Activated naive CD8-positive, alpha-beta T cell treated with anti-CD3 and anti-CD28 coated beads for 36 hours (primary cell): ENCODE measurements at regions not wholly inside any gene's neighbourhood (a gene's known extent, or its start where the extent isn't known, plus 50 kb on each side); places are given as distances from the start of the nearest gene placed in this dataset.

Source experiments
- DNase-seq: peaks from one replicate; pipeline ENCODE4 v3.0.0; 2021
- H3K27ac Mint-ChIP-seq: one replicate; pipeline ENCODE4 v1.8.0; 2022; ENCODE audit warnings: mild to moderate bottlenecking, moderate library complexity, mixed read lengths
- H3K27me3 Mint-ChIP-seq: one replicate; pipeline ENCODE4 v1.8.0; 2022; ENCODE audit warnings: mild to moderate bottlenecking, mixed read lengths
- H3K36me3 Mint-ChIP-seq: one replicate; pipeline ENCODE4 v1.8.0; 2021; ENCODE audit warnings: mild to moderate bottlenecking, mixed read lengths
- H3K4me1 Mint-ChIP-seq: one replicate; pipeline ENCODE4 v1.8.0; 2021; ENCODE audit warnings: mixed read lengths
- H3K4me3 Mint-ChIP-seq: one replicate; pipeline ENCODE4 v1.8.0; 2022; ENCODE audit warnings: mild to moderate bottlenecking, moderate library complexity, mixed read lengths
- H3K9me3 Mint-ChIP-seq: one replicate; pipeline ENCODE4 v1.8.0; 2022; ENCODE audit warnings: mixed read lengths

DNA sequence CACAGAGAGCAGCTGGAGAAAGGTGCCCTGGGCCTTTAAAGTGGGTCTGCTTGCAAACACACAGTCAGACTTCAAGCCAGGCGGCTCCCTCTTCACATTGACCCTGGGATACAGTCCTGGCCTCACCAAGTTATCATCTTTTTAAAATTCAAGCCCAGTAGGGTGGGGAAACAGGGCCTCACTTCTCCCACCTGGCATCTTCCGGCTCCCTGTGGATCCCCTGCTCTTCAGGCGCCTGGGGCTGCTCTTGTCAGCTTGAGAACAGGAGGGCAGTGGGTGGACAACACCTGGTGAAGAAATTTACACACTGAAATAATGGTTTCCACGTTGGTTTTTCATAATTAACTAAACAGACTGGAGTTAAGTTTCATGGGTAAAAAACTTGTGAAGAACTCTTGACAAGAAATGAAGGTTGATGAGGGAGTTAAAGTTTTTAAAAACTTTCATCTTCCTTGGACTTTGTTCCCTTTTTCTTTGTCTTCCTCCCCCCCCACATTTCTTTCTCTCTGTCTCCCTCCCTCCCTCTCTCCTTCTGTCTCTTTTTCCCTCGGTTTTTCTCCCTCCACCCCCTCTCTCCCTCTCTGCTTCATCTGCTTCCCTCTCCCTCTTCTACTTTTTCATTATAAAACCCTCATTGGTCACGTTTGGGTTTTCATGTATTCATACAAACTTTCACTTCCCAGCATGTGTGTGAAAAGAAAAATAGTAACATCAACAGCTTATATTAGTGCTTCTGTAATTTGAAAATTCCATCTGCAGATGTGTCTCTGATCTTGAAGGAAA, 219.6 kb downstream of the DMRT2 start:
- no peak overlapping the region for H3K4me3 Mint-ChIP-seq
- H3K36me3 Mint-ChIP-seq = no peaks in the 10 kb centered on the region
- H3K27ac Mint-ChIP-seq = no peak overlapping the region
- peaks cover 3% of the 10 kb centered on the region for H3K27me3 Mint-ChIP-seq
- H3K4me1 Mint-ChIP-seq = no peaks in the 10 kb centered on the region
- DNase-seq = no peak
- H3K9me3 Mint-ChIP-seq = no peaks in the 10 kb centered on the region

DNA sequence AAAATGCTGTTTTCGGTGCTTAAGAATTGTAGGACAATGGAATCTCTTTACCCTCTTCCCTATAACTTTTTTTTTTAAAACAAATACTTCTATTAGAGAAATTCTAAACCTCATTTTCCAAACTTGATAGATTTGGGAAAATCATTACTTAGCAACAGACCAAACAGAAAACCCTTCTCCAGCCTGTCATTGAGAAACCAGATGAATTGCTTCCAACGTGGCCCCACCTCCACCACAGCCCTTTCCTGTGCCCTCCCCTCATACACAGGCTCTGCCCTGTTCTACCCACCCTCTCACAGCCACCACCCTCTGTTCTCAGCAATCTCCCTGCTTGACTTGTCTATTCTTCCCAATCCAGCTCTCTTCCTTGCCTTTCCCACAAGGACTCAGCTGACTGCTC, 221.2 kb downstream of the DMRT2 start:
- Mint-ChIP-seq H3K4me3 (no peak overlapping the region), H3K4me1 (no peaks in the 10 kb centered on the region), H3K9me3 (no peaks in the 10 kb centered on the region), H3K27ac (no peak overlapping the region), H3K27me3 (peaks cover 3% of the 10 kb centered on the region), H3K36me3 (no peaks in the 10 kb centered on the region)
- no peak for DNase-seq

DNA sequence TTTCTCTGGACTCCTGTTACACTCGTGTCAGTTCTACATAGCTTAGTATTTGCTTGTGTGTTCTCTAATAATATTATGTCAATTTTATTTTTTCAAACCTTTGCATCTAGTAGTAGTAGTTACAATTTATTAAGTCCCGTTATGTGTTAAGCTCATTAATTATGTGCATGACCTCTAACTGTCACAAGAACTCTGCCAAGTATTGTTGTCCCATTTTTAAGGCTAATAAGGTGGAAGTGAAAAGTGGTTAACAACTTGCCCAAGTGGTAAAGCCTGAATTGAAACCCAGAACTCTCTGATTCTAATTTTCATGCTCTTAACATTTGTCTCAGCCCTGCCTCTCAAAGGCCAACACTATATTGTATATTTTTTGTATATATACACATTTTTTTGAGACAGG, 221.6 kb downstream of the DMRT2 start:
- Mint-ChIP-seq H3K4me1 (no peaks in the 10 kb centered on the region), H3K36me3 (no peaks in the 10 kb centered on the region), H3K4me3 (no peak overlapping the region), H3K27me3 (peaks cover 3% of the 10 kb centered on the region), H3K9me3 (no peaks in the 10 kb centered on the region), H3K27ac (no peak overlapping the region)
- no peak for DNase-seq

DNA sequence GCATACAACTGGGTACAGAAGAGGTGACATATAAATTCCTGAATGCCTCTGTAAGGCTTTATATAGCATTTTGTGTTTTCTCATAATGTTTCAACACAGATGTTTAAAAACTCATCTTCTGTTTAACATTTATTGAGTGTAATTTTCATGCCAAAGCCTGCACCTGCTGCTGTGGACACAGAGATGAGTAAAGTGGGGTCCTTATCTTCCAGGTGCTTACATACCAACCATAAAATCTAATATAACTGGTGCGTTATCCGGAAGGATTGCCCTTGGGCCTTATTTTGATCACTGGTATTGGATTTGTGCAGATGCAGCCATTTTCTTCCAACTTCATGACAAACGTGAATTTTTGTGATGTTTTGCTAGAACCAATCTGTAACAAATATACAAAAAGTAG, 222.3 kb downstream of the DMRT2 start:
- Mint-ChIP-seq H3K27me3 (peaks cover under 1% of the 10 kb centered on the region), H3K27ac (no peak overlapping the region), H3K4me1 (no peaks in the 10 kb centered on the region), H3K9me3 (no peaks in the 10 kb centered on the region), H3K36me3 (no peaks in the 10 kb centered on the region), H3K4me3 (no peak overlapping the region)
- DNase-seq = no peak

DNA sequence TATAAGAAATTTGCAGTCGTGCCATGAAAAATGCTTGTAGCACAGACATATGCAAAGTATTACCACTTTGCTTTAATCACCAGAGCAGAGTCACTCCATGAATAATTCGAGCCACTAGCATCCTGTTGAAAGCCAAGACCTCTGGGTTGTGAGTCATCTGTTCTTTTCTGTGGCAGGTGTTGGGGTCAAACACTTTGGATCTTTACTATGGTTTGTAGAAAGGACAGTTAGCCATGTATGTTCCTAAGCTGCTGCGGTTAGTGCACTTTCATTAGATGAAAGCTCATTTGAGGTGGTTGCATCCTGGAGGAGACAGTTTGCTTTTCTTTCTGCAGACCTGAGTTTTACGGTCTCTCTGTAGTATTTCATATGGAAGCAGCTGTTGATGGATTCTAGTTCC, 223.7 kb downstream of the DMRT2 start:
- no peak for DNase-seq
- Mint-ChIP-seq H3K27me3 (no peaks in the 10 kb centered on the region), H3K9me3 (no peaks in the 10 kb centered on the region), H3K27ac (no peak overlapping the region), H3K36me3 (no peaks in the 10 kb centered on the region), H3K4me3 (no peak overlapping the region), H3K4me1 (no peaks in the 10 kb centered on the region)

DNA sequence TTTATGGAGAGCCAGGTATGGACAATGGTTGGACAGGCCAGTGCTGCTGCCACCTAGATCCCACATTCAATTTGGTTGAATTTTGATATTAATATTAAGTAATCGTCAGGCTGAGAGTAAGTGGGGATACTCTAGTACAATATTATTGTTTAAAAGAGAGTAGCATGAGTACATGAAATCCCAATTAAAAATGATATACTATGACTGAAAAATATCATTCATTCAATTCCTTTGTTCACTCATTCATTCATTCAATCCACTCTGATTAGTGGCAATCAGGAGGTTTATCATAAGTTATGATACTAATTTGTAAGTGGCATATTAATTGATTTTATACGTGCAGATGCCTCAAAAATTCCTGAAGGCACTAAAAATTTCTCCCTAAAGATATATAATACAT, 224.2 kb downstream of the DMRT2 start:
- no peak overlapping the region for H3K4me3 Mint-ChIP-seq
- DNase-seq = no peak
- no peaks in the 10 kb centered on the region for H3K9me3 Mint-ChIP-seq
- H3K27me3 Mint-ChIP-seq = no peaks in the 10 kb centered on the region
- no peaks in the 10 kb centered on the region for H3K4me1 Mint-ChIP-seq
- H3K27ac Mint-ChIP-seq = no peak overlapping the region
- no peaks in the 10 kb centered on the region for H3K36me3 Mint-ChIP-seq

DNA sequence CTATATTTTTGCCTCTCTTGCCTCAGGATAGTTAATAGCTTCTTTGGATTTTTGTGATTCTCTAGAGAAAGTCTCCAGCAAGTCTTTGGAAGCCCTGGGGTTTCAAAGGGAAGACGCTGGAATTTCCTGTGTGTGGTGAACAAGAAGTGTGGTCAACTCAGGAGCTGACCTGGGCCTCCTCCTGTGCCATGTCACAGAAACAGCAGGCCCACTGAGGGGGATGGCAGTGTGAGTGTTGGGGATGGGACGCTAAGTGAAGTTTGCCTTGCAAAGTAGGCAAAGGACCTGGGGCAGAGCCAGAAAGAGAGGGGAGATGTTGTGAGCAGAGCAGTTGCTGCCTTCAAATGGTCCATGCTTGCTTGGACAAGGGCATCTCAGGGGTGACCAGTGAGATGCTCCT, 226.3 kb downstream of the DMRT2 start:
- Mint-ChIP-seq H3K27me3 (no peaks in the 10 kb centered on the region), H3K4me3 (no peak overlapping the region), H3K9me3 (no peaks in the 10 kb centered on the region), H3K36me3 (no peaks in the 10 kb centered on the region), H3K27ac (no peak overlapping the region), H3K4me1 (no peaks in the 10 kb centered on the region)
- no peak for DNase-seq

DNA sequence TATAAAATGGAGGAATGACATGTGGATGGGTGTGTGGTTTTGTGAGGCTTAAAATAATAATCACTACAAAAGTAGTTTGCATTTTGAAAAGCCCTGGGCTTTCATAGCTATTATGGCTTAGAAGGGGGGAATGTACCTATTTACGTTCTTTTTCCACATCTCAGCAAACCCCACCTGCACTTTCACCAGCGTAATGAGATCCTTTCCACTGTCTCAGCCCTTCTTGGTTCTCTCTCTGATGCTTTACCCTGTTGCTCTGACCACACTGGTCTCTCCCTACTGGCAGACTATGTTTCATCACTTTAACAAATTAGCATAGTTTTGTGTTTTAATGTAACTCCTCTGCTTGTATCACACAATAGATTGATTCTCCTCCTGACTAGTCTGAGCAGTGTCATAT, 234.6 kb downstream of the DMRT2 start:
- DNase-seq = no peak
- Mint-ChIP-seq H3K27ac (no peak overlapping the region), H3K4me3 (no peak overlapping the region), H3K4me1 (no peaks in the 10 kb centered on the region), H3K36me3 (no peaks in the 10 kb centered on the region), H3K27me3 (peaks cover 7% of the 10 kb centered on the region), H3K9me3 (peaks cover 1% of the 10 kb centered on the region)

DNA sequence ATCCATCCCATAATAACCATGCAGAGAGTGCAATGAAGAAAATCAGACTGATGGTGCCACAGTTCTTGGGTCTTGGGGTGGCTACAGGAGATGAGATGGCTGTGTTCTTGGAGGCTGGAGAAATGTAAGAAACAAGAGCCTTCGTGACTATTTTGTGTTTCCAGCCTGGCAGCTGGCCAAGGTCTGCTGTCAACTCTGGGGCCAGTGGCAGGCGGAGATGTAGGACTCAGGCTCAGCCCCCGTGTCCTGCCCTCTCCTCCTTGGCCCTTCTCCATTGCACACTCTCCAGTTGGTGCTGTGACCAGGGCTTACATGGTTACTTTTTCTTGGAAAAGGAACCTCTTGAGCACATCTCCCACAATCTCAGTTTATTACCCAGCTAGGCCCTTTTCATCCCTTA, 235.4 kb downstream of the DMRT2 start:
- H3K27ac Mint-ChIP-seq = no peak overlapping the region
- no peak for DNase-seq
- no peaks in the 10 kb centered on the region for H3K36me3 Mint-ChIP-seq
- peaks cover 1% of the 10 kb centered on the region for H3K9me3 Mint-ChIP-seq
- no peak overlapping the region for H3K4me3 Mint-ChIP-seq
- H3K27me3 Mint-ChIP-seq = peaks cover 7% of the 10 kb centered on the region
- no peaks in the 10 kb centered on the region for H3K4me1 Mint-ChIP-seq

DNA sequence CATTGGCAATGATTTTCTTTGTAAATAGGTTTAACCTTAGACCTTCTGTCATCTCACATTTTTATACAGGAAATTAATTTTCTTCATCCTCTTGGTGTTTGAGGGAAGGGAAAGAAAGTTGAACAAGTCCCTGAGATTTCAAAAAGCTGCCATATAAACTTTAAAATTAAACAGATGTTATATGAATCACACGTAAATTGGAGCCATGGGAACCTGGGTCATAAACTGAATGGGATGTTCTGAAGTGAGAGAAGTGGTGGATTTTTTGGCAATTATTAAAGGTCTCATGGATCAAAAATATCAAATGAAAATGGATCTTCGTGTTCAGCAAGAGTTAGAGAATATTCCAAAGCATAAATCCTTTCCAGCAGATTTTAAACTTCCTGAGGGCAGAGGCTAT, 242.2 kb downstream of the DMRT2 start:
- H3K4me1 Mint-ChIP-seq = no peaks in the 10 kb centered on the region

DNA sequence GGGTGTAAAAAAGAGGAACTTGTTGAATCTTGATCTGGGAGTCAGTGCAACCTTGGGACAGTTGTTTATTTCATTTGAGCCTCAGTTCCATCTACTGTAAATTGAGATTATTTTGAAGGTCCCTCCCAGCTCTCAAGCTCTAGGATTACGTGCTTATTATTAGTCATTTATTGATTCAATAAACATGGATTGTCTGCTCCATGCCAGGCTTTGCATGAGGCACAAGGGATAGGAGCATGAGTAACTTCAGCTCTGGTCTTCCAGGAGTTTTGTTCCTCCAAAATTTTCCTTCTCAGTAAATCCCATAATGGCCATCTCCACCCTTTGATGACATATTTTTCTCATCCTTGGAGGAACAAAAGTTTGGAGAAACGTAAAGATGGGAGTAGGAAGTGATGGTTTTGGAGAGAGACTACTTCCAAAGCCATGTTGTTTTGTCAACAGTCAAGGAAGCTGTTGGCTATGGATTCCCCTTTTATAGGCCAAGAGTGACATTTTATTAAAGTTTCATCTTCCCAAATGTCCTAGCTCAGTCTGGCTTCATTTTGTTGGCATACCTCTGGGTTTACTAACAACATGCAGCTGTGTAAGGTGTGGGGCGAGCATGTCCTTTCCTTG, 244.6 kb downstream of the DMRT2 start:
- Mint-ChIP-seq H3K27me3 (peaks cover 8% of the 10 kb centered on the region), H3K36me3 (no peaks in the 10 kb centered on the region), H3K27ac (no peak overlapping the region), H3K9me3 (no peaks in the 10 kb centered on the region), H3K4me1 (no peaks in the 10 kb centered on the region), H3K4me3 (no peak overlapping the region)
- no peak for DNase-seq

More for the DNA sequence above, 242.2 kb downstream of the DMRT2 start:
- Mint-ChIP-seq H3K9me3 (no peaks in the 10 kb centered on the region), H3K36me3 (no peaks in the 10 kb centered on the region), H3K27me3 (peaks cover 5% of the 10 kb centered on the region), H3K4me3 (no peak overlapping the region), H3K27ac (no peak overlapping the region)
- no peak for DNase-seq

DNA sequence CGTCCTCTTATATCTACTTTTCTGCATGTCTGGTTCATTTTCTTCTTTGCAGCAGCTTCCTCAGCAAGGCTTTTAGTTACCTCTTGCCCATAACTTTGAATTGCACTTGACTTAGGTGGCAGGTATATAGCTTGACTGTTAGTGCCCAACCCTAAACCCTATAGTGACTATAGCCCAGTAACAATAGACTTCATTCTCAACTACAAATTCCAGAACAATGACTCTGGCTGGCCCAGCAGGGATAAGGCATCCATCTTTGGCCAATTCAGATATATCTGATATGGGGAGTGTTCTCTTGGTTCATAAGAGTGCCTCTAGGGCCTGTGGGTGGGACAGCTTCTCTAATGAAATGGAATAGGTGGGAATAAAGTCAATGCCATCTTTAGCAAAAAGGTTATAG, 246.2 kb downstream of the DMRT2 start:
- Mint-ChIP-seq H3K36me3 (no peaks in the 10 kb centered on the region), H3K4me3 (no peak overlapping the region), H3K9me3 (no peaks in the 10 kb centered on the region), H3K4me1 (no peaks in the 10 kb centered on the region), H3K27me3 (peaks cover 3% of the 10 kb centered on the region), H3K27ac (no peak overlapping the region)
- DNase-seq = no peak

DNA sequence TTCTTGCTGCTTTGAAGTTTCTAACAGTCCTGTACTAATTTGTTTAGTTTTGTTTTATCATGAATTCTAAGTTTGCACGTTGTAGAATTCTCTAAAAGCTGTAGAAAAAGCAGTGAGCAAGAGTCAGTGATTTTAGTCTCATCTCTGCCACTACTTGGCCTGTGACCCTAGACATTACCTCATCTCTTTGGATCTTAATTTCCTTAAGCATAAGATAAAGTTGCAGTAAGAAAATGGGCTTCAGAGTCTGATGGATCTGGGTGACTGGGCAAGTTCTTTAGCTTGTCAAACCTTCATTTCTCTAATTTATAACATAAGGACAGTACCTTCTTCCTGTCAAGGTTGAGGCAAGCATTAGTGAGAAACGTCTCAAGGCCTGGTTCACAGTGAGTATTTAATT, 247.9 kb downstream of the DMRT2 start:
- H3K4me3 Mint-ChIP-seq = no peak overlapping the region
- no peaks in the 10 kb centered on the region for H3K9me3 Mint-ChIP-seq
- DNase-seq = no peak
- H3K27ac Mint-ChIP-seq = no peak overlapping the region
- H3K36me3 Mint-ChIP-seq = no peaks in the 10 kb centered on the region
- no peaks in the 10 kb centered on the region for H3K4me1 Mint-ChIP-seq
- peaks cover 3% of the 10 kb centered on the region for H3K27me3 Mint-ChIP-seq

DNA sequence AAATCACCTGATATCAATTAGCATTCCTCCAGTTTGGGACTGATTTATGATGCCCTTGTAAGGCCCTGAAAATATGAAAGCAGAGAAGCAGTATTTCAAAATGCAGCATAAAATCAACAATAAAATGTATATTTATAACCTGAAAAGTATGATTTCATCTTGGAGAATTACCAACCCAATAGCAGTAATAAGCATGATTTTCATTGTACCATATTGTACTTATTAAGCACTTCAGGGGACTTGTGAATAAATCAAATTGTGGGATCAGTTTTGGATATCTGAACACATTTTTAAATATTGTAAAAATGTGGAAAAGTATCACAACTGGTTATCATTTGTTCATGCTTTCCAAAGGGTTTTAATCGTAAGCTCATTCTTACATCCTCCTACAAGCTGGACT, 250.8 kb downstream of the DMRT2 start:
- Mint-ChIP-seq H3K4me3 (no peak overlapping the region), H3K4me1 (no peaks in the 10 kb centered on the region), H3K9me3 (no peaks in the 10 kb centered on the region), H3K36me3 (no peaks in the 10 kb centered on the region), H3K27me3 (peaks cover 3% of the 10 kb centered on the region), H3K27ac (no peak overlapping the region)
- DNase-seq = no peak

DNA sequence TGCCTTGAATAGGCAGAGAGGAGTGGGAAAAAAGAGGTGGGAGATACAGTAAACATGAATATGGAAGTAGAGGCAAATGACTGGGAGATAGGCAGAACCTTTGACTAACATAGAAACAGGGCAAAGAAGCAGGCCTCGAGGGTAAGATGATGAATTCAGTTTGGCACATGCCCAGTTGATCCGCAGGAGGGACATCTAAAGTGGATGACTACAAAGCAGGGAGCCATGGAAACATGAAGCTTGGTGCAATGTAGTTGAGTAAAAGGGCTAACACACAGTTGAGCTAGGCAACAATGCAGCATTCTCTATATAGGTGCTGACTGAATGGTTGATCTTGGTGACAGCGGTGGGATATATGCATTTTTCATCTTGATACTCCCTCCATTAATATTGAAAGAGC, 253.8 kb downstream of the DMRT2 start:
- DNase-seq = no peak
- H3K27me3 Mint-ChIP-seq = peaks cover under 1% of the 10 kb centered on the region
- H3K27ac Mint-ChIP-seq = no peak overlapping the region
- no peaks in the 10 kb centered on the region for H3K4me1 Mint-ChIP-seq
- H3K4me3 Mint-ChIP-seq = no peak overlapping the region
- no peaks in the 10 kb centered on the region for H3K36me3 Mint-ChIP-seq
- H3K9me3 Mint-ChIP-seq = no peaks in the 10 kb centered on the region

DNA sequence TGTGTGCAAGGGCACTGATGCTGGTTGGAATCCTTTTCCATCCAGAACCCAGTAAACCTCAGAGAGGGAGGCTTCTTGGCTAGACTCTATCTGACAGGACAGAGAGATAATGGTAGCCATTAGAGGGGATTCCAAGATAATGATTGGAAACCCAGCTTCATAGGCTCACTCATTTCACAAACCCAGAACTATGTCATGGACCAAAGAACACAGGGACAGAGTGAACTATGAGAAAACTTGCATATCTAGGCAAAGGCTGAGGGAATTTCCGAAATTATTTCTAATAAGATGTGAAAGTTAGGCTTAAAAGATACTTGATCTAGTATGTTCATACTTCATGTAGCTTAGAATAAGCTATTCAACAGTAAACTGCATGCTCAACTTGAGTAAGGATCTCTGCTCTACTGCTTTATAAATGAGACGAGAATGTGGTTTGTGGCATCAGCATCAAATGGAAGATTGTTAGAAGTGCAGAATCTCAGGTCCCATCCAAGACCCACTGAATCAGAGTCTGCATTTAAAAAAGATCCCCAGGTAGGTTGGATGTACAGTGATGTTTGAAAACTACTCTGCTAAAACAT, 261.4 kb downstream of the DMRT2 start:
- H3K36me3 Mint-ChIP-seq = no peaks in the 10 kb centered on the region
- no peak overlapping the region for H3K27ac Mint-ChIP-seq
- no peaks in the 10 kb centered on the region for H3K4me1 Mint-ChIP-seq
- H3K27me3 Mint-ChIP-seq = peaks cover 3% of the 10 kb centered on the region
- peaks cover 6% of the 10 kb centered on the region for H3K9me3 Mint-ChIP-seq
- DNase-seq = no peak
- H3K4me3 Mint-ChIP-seq = no peak overlapping the region
